OCI-LY7 (cell line): ENCODE measurements at regions not wholly inside any gene's neighbourhood (a gene's known extent, or its start where the extent isn't known, plus 50 kb on each side); places are given as distances from the start of the nearest gene placed in this dataset.

ENCODE experiments used
- BruUV-seq: library from RNA; stranded (reverse); fragments of 400-500 nt; replicated peaks from 2 replicates; lab custom pipeline; 2021; lab: Mats Ljungman, UMichigan
- CTCF ChIA-PET: fragments of 300-600 bp; sonication (Branson Sonifier 250); formaldehyde crosslinking; loops from one replicate; lab custom pipeline; 2022; ENCODE audit warnings: antibody characterized with exemption; ENCODE audit not compliant: unreplicated experiment; lab: Charles Lee
- POLR2A ChIA-PET: fragments of 300-600 bp; sonication (Branson Sonifier 250); formaldehyde crosslinking; loops from one replicate; lab custom pipeline; 2022; ENCODE audit warnings: antibody characterized with exemption; lab: Charles Lee
- DNase-seq: peaks from one replicate; pipeline ENCODE4 v3.0.0-alpha.2; 2015; ENCODE audit warnings: low spot score
- H2AFZ ChIP-seq: fragments of 200-600 bp; sonication (generic), shearing (Covaris generic); 2 replicates; pipeline ENCODE4 v1.6.1; 2014; ENCODE audit warnings: mild to moderate bottlenecking, antibody characterized with exemption, low read length, moderate library complexity
- H3K27ac ChIP-seq: fragments of 200-600 bp; sonication (generic); 2 replicates; pipeline ENCODE4 v1.5.1; 2014; ENCODE audit warnings: mixed run types, low read depth, mild to moderate bottlenecking, moderate library complexity, low read length, inconsistent platforms; ENCODE audit not compliant: poor library complexity, severe bottlenecking
- H3K36me3 ChIP-seq: fragments of 200-600 bp; sonication (generic); 2 replicates; pipeline ENCODE4 v1.6.1; 2014; ENCODE audit warnings: mild to moderate bottlenecking, antibody characterized with exemption, low read length, moderate library complexity, mixed read lengths; ENCODE audit not compliant: insufficient read depth
- H3K4me1 ChIP-seq: fragments of 200-600 bp; sonication (generic); 2 replicates; pipeline ENCODE4 v1.5.1; 2014; ENCODE audit warnings: mild to moderate bottlenecking, low read length; ENCODE audit not compliant: insufficient read depth, poor library complexity, severe bottlenecking
- H3K4me2 ChIP-seq: fragments of 200-600 bp; sonication (generic); 2 replicates; pipeline ENCODE4 v1.6.1; 2014; ENCODE audit warnings: mild to moderate bottlenecking, low read length
- H3K4me3 ChIP-seq: fragments of 200-600 bp; sonication (generic); 2 replicates; pipeline ENCODE4 v1.5.1; 2014; ENCODE audit warnings: mild to moderate bottlenecking, low read depth, low read length; ENCODE audit not compliant: poor library complexity, severe bottlenecking
- H3K79me2 ChIP-seq: fragments of 200-600 bp; sonication (generic); 2 replicates; pipeline ENCODE4 v1.6.1; 2016; ENCODE audit warnings: low read depth, mild to moderate bottlenecking, low read length, moderate library complexity, mixed read lengths; ENCODE audit not compliant: insufficient read depth
- H3K9me2 ChIP-seq: fragments of 200-600 bp; sonication (generic); 2 replicates; pipeline ENCODE4 v1.6.1; 2016; ENCODE audit warnings: mild to moderate bottlenecking, low read length, mixed read lengths; ENCODE audit not compliant: insufficient read depth
- H3K9me3 ChIP-seq: fragments of 200-600 bp; sonication (generic); 2 replicates; pipeline ENCODE4 v1.6.1; 2014; ENCODE audit warnings: mild to moderate bottlenecking, mixed run types, low read length, mixed read lengths
- H4K20me1 ChIP-seq: fragments of 200-600 bp; sonication (generic); 2 replicates; pipeline ENCODE4 v1.6.1; 2014; ENCODE audit warnings: mild to moderate bottlenecking, antibody characterized with exemption, low read length, moderate library complexity, mixed read lengths; ENCODE audit not compliant: insufficient read depth
- CTCF ChIP-seq: fragments of 200-600 bp; sonication (generic); conservative IDR thresholded peaks from 2 replicates; pipeline ENCODE4 v1.5.1; 2014; ENCODE audit warnings: mild to moderate bottlenecking, antibody characterized with exemption, low read length, moderate library complexity, mixed read lengths
- EZH2phosphoT487 ChIP-seq: fragments of 200-600 bp; sonication (generic); IDR thresholded peaks from 2 replicates; pipeline ENCODE4 v1.6.1; 2018; ENCODE audit warnings: low read depth, borderline replicate concordance, mild to moderate bottlenecking, mixed run types, antibody characterized with exemption, low read length, moderate library complexity, mixed read lengths
- intact Hi-C: fragments of 100-400 bp; cut with micrococcal nuclease; formaldehyde crosslinking; loops from one replicate; pipeline ENCODE4 v1.10.0; 2022; ENCODE audit not compliant: unreplicated experiment

DNA sequence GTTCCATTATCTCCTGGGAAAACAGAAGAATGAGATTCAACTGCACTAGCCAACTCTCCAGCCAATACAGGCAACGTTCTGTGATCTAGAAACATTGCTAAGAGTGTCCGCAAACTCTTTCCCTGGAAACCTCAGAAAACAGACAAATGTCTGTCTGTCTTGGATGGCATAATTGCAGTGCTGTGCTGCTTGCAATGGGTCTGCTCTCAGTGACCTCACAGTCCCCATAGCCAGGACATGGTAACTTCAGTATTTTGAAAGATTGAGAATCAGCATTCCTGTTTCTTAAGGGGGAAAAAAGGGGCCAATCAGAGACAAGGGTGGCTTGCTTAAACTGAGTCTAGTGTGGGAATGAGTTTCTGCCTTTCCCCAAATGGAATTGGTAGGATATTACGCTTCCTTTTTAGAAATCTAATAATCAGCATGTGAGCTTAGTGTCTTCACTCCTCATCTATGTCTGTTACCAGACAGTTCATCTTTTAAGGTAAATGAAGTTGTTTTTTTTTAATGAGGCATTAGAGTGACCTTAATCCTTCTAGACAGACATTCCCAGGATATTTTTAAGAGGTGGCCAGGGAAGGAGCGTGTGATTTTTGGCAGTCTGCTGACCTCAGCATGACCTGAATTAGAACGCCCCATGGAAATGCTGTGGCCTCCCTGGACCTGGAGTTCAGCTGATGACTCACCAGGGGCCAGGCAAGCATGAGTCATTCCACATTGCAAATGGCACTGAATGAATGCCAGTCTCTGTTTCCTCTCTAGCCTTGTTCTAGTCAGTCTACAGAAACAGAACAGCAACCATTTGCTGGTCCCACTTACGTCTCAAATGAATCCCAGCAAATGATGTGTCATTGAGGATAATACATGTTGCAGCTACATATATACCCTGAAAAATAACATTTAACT is 210.2 kb upstream of the ACTBL2 start:
- H3K79me2 ChIP-seq: no peaks in the 10 kb centered on the region
- no peak overlapping the region for H2AFZ ChIP-seq
- no peaks in the 10 kb centered on the region for H3K9me3 ChIP-seq
- no peaks in the 10 kb centered on the region for H4K20me1 ChIP-seq
- no peak for DNase-seq
- CTCF ChIA-PET: no interaction called here
- TF ChIP-seq EZH2phosphoT487: no peak
- no peak for TF ChIP-seq CTCF
- H3K27ac ChIP-seq: no peak overlapping the region
- no peak overlapping the region for H3K4me3 ChIP-seq
- POLR2A ChIA-PET: no interaction called here
- H3K9me2 ChIP-seq: no peaks in the 10 kb centered on the region
- BruUV-seq: no TSS peak
- no peak overlapping the region for H3K4me2 ChIP-seq
- no peaks in the 10 kb centered on the region for H3K4me1 ChIP-seq
- no peaks in the 10 kb centered on the region for H3K36me3 ChIP-seq
- intact Hi-C loops: no loop called here

DNA sequence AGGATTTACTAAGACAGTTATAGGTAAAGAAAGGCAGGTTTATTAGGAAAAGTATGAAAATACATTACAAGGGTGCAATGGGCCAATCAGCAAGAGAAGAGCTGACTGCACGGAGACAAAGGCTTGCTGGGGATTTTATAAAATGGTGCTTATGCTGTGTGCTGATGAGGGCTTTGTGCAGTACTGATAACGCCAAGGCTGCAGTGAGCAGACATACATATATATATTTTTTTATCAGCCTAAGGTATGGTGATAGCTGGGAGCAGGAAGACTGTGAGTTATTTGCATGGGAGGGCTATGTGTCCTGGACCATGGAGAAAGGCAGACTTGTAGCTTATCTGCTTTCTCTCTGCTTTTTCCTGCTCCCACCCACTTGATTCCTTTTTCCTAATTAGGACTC is 208.1 kb upstream of the ACTBL2 start:
- CTCF ChIA-PET: no interaction called here
- no peaks in the 10 kb centered on the region for H3K4me1 ChIP-seq
- no TSS peak for BruUV-seq
- TF ChIP-seq CTCF (no peak), EZH2phosphoT487 (no peak)
- DNase-seq: no peak
- no peaks in the 10 kb centered on the region for H3K79me2 ChIP-seq
- no peak overlapping the region for H2AFZ ChIP-seq
- no peaks in the 10 kb centered on the region for H4K20me1 ChIP-seq
- H3K27ac ChIP-seq: no peak overlapping the region
- intact Hi-C loops: no loop called here
- H3K9me3 ChIP-seq: no peaks in the 10 kb centered on the region
- no peaks in the 10 kb centered on the region for H3K9me2 ChIP-seq
- H3K36me3 ChIP-seq: no peaks in the 10 kb centered on the region
- H3K4me3 ChIP-seq: no peak overlapping the region
- POLR2A ChIA-PET: no interaction called here
- H3K4me2 ChIP-seq: no peak overlapping the region

- ChIA-PET CTCF (no interaction called here), POLR2A (interaction anchor here (1.0 kb wide), 1 partner anchor 10 kb away, joined by 4 read pairs; no protein-coding TSS in a partner anchor)
- H3K79me2 ChIP-seq: no peaks in the 10 kb centered on the region
- H3K36me3 ChIP-seq: no peaks in the 10 kb centered on the region
- no peak overlapping the region for H3K4me3 ChIP-seq
- no peak for DNase-seq
- no peaks in the 10 kb centered on the region for H3K9me2 ChIP-seq
- H3K27ac ChIP-seq: no peak overlapping the region
- no TSS peak for BruUV-seq
- H3K4me2 ChIP-seq: no peak overlapping the region
- no peaks in the 10 kb centered on the region for H4K20me1 ChIP-seq
- no peaks in the 10 kb centered on the region for H3K4me1 ChIP-seq
- TF ChIP-seq CTCF (no peak), EZH2phosphoT487 (no peak)
- intact Hi-C loops: no loop called here
- no peaks in the 10 kb centered on the region for H3K9me3 ChIP-seq
- H2AFZ ChIP-seq: no peak overlapping the region
These were observed 205.0 kb upstream of the ACTBL2 start for GRCh38 chr5:57687596-57687995.
